ENCODE measurements at regions not wholly inside any gene's neighbourhood (a gene's known extent, or its start where the extent isn't known, plus 50 kb on each side); places are given as distances from the start of the nearest gene placed in this dataset.

DNA sequence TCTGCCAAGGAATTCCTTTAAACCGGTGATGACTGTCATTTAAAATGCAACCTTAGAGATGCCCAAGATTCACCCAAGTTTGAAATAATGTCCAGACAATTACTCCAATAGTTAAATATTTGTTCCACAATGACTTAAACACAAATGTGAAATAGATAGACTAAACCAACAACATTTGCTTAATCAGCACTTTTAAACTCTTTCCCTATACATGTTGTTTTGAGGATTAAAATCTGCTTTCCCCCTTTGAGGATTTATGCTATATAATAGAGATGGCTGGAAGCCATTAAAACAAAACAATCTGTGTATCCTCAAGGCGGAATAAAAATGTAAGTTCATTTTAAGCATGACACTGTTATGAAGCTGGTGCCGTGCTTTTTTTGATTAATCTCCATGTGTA lies 297.8 kb upstream of the RSPO3 start:
- ChIA-PET POLR2A (ENCODE audit: unreplicated experiment) (no interaction called here), CTCF (interaction anchor here (1.1 kb wide), 1 partner anchor 16 kb away, joined by 3 read pairs; no protein-coding TSS in a partner anchor)
- dilution Hi-C loops (cut with HindIII; ENCODE audit: low sequenced_read_pairs, unreplicated experiment) (no loop called here), in situ Hi-C loops (cut with MboI; ENCODE audit: low sequenced_read_pairs) (no loop called here), intact Hi-C loops (cut with micrococcal nuclease) (no loop called here)
- Histone ChIP-seq H3K14ac (replicated peaks; ENCODE audit: low read depth, low read length) (no peak overlapping the region), H4K20me1 (ENCODE audit: insufficient read depth, low read length) (no peaks in the 10 kb centered on the region), H3K56ac (ENCODE audit: extremely low read depth, insufficient read depth, low read length) (no peak overlapping the region), H4K5ac (ENCODE audit: low read depth, low read length) (no peak overlapping the region), H2BK120ac (ENCODE audit: low read depth, low read length) (no peak overlapping the region), H3K18ac (ENCODE audit: low read depth, low read length) (no peak overlapping the region), H3K79me1 (ENCODE audit: low read depth in 1 of 2, low read length in 2 of 2) (no peaks in the 10 kb centered on the region), H2BK5ac (ENCODE audit: low read depth, low read length, poor library complexity, severe bottlenecking) (no peak overlapping the region), H4K8ac (ENCODE audit: low read depth in 2 of 2, low read length in 2 of 2) (no peak overlapping the region), H2AK5ac (ENCODE audit: low read depth, low read length) (no peak overlapping the region), H3K23ac (ENCODE audit: low read depth, low read length) (no peak overlapping the region), H3K27ac (ENCODE audit: insufficient read depth, low read length) (no peak overlapping the region), H3K36me3 (ENCODE audit: control insufficient read depth, insufficient read depth, low read length) (no peaks in the 10 kb centered on the region), H3K4ac (ENCODE audit: low read depth, low read length) (no peak overlapping the region), H2BK20ac (ENCODE audit: low read depth, low read length) (no peak overlapping the region), H3K9ac (ENCODE audit: low read depth, low read length) (no peak overlapping the region), H2AK9ac (replicated peaks; ENCODE audit: low read depth, low read length, poor library complexity) (no peak overlapping the region), H3K9me3 (ENCODE audit: control insufficient read depth, insufficient read depth, low read length) (no peaks in the 10 kb centered on the region), H4K91ac (ENCODE audit: insufficient read depth, low read depth, low read length) (no peak overlapping the region), H3K9me1 (ENCODE audit: insufficient read depth, low read length) (no peaks in the 10 kb centered on the region), H3K4me1 (ENCODE audit: control insufficient read depth, insufficient read depth, low read length) (no peaks in the 10 kb centered on the region), H3K4me2 (ENCODE audit: low read depth, low read length) (no peak overlapping the region), H3K27me3 (ENCODE audit: control insufficient read depth, insufficient read depth, low read length) (no peaks in the 10 kb centered on the region), H2BK15ac (ENCODE audit: low read depth, low read length) (no peak overlapping the region), H2AFZ (replicated peaks; ENCODE audit: low read length, poor library complexity) (no peak overlapping the region), H3K4me3 (ENCODE audit: insufficient read depth, low read depth, low read length) (no peak overlapping the region)
- ATAC-seq (ENCODE audit: low read depth) (no peak), DNase-seq (no peak)
- TF ChIP-seq RFX5 (IDR thresholded peaks at IDR 0.05; ENCODE audit: low read depth, low read length) (no peak), BHLHE40 (IDR thresholded peaks at IDR 0.05; ENCODE audit: low read depth, low read length) (no peak), MAFK (IDR thresholded peaks at IDR 0.05; ENCODE audit: low read depth, low read length) (peak; percentile 99)
- TF ChIP-seq, protein P1, sequence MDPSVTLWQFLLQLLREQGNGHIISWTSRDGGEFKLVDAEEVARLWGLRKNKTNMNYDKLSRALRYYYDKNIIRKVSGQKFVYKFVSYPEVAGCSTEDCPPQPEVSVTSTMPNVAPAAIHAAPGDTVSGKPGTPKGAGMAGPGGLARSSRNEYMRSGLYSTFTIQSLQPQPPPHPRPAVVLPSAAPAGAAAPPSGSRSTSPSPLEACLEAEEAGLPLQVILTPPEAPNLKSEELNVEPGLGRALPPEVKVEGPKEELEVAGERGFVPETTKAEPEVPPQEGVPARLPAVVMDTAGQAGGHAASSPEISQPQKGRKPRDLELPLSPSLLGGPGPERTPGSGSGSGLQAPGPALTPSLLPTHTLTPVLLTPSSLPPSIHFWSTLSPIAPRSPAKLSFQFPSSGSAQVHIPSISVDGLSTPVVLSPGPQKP (IDR thresholded peaks at IDR 0.05; ENCODE audit: borderline replicate concordance, low read depth, low read length): no peak
- WGBS, 2 experiments (ENCODE audit: extremely low coverage in 2 of 2, insufficient read length in 1 of 2): no CpG with 5 or more reads among the region's 3 CpGs
- no TSS peak for BruUV-seq (replicated peaks)
